Muscle of arm (tissue), 1 donor: ENCODE measurements at regions not wholly inside any gene's neighbourhood (a gene's known extent, or its start where the extent isn't known, plus 50 kb on each side); places are given as distances from the start of the nearest gene placed in this dataset.

Experiments
- DNase-seq: peaks from one replicate; pipeline ENCODE4 v3.0.0-alpha.2; 2013

- no peak for DNase-seq
These were observed 124.9 kb upstream of the MED13L start for GRCh38 chr12:116402163-116402939.

- DNase-seq = no peak
These were observed 126.1 kb upstream of the MED13L start for GRCh38 chr12:116403546-116403945.

DNA sequence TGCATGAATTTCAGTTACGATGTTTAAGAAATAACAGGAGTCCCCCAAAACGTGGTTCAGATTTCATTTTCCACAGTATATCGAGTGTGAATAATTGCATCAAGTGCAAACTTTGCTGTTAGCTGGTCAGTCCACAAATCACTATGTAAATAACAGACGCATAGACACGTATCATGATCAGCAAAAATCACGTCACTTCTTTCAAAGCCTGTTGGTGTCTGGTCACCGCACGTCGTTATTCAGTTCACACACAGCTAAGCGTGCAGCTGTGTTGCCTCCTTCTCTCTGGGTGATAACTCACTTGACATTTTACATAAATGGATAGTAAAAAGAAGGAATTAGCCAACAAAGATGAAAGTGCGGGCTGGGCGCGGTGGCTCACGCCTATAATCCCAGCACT lies 126.8 kb upstream of the MED13L start:
- no peak for DNase-seq

DNA sequence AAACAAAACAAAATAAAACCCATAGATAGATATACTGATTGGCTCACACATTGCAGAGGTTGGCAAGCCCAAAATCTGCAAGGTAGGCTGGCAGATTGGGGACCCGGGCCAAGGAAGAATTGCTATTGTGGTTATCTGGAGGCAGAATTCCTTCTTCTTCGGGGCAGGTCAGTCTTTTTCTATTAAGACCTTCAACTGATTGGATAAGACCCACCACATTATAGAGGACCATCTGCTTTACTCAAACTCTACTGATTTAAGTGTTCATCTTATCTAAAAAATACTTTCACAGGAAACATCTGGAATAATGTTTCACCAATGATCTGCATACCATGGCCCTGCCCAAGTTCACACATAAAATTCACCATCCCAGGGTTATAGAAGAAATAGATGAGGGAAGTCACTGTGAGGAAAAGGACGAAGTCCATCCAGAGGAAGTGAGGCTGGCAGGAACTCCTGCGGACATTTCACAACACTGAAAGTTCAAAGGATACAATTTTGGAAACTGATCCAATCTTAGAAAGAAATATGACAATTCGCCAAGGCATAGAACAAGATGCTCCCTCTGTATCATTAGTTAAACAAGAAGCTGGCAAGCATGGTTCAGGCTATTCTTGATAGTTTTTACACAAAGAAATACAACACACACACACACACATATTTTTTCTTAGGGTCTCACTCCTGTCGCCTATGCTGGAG lies 127.6 kb upstream of the MED13L start:
- no peak for DNase-seq

GRCh38 chr12:116406529-116406928 lies 129.0 kb upstream of the MED13L start:
- DNase-seq = peak; percentile 64

DNA sequence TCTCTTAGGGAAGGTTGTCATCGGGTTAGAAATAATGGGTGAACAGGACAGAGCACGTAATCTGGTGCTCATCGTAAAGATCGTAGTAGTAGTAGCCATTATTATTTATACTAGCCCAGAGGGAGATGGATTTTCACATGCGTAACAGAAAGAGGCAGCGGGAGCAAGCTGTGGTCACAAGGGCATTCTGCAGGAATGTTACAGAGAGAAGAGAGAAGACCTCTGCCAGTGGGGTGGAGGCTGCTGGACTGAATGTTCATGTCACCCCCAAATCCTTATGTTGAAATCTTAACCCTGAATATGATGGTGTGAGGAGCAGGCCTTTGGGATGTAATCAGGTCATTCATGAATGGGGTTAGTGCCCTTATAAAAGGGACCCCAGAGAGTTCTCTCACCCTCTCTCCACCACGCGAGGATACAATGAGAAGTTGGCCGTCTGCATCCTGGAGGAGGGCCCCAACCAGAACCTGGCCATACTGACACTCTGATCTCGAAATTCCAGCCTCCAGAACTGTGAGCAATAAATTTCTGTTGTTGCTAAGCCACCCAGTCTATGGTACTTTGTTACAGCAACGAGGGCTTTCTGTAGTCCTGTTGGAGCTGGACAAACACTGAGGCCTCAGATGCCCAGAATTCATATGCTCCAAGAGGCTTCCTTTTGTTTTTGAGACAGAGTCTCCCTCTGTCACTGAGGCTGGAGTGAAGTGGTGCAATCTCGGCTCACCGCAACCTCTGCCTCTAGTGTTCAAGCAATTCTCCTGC lies 131.2 kb upstream of the MED13L start:
- DNase-seq = no peak

GRCh38 chr12:116411977-116412376 lies 134.5 kb upstream of the MED13L start:
- DNase-seq = no peak

GRCh38 chr12:116414891-116415290 lies 137.4 kb upstream of the MED13L start:
- DNase-seq = no peak

GRCh38 chr12:116415408-116416108 lies 138.1 kb upstream of the MED13L start:
- DNase-seq = no peak

DNA sequence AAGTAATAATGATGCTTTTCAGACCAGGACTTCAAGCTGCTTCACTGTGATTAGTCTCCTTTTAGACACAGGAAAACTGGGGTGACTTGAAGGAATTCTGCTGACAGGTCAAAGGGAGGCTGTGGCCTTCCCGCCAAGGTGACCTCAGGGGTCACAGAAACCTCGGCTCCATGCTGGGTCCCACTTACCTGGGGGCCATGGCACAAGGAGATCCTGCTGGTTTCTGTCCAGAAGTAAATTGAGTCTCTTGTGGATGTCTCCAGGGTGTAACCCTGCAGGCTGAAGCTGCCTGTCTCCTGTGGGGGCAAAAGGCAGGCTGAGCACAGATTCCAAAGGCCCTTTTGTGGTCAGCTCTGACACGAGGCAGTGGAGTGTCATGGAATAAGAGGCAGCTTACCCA lies 138.7 kb upstream of the MED13L start:
- DNase-seq = no peak

GRCh38 chr12:116418551-116418950 lies 140.6 kb upstream of the MAP1LC3B2 start:
- no peak for DNase-seq

- no peak for DNase-seq
These were observed 138.8 kb upstream of the MAP1LC3B2 start for GRCh38 chr12:116420227-116420880.

DNA sequence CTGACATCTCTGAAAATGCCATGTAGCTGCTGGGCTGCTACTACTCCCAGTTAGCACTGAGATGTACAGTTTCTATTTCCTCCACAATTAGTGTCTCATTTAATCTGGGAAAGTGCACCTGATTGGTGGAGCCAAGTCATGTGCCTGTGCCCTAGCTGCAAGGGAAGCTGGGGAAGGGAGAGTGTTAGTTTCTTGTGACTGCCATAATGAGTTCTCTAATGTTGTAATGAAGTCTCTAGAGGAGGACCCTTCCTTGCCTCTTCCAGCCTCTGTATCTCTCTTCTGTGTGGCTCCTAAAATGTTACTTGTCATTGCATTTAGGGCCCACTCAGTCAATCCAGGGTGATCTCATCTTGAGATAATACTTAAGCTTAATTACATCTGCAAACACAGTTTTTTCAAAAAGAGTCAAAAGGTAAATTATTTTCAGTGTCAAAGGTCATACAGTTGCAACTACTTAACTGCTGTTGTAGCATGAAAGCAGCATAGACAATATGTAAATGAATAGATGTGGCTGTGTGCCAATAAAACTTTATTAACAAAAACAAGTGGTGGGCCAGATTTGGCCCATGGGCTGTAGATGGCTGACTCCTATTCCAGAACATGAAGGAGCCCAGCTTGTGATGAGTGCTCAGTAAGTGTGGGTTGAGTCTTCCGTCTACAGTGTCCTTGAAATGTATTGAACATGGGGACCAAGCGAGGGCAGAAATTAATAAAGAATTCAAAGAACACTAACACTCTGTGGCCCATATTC lies 137.2 kb upstream of the MAP1LC3B2 start:
- DNase-seq = no peak

DNA sequence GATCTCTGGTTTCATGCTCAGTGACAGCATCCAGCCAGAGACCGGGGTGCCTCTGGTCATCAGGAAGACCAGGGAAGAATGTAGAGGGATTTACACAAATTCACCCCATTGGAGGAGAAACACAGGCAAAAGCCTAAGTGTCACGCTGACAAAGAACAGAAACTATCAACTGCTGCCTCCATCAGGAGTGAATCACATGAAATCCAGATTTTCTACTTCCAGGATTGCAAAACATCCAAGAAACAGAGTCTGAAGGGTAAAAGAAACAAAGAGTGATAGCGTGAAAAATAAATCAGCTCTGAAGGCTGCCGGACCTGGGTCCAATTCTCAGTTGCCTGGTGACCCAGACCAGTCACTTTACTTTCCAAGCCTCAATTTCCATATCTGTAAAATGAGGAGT lies 136.1 kb upstream of the MAP1LC3B2 start:
- DNase-seq = no peak

DNA sequence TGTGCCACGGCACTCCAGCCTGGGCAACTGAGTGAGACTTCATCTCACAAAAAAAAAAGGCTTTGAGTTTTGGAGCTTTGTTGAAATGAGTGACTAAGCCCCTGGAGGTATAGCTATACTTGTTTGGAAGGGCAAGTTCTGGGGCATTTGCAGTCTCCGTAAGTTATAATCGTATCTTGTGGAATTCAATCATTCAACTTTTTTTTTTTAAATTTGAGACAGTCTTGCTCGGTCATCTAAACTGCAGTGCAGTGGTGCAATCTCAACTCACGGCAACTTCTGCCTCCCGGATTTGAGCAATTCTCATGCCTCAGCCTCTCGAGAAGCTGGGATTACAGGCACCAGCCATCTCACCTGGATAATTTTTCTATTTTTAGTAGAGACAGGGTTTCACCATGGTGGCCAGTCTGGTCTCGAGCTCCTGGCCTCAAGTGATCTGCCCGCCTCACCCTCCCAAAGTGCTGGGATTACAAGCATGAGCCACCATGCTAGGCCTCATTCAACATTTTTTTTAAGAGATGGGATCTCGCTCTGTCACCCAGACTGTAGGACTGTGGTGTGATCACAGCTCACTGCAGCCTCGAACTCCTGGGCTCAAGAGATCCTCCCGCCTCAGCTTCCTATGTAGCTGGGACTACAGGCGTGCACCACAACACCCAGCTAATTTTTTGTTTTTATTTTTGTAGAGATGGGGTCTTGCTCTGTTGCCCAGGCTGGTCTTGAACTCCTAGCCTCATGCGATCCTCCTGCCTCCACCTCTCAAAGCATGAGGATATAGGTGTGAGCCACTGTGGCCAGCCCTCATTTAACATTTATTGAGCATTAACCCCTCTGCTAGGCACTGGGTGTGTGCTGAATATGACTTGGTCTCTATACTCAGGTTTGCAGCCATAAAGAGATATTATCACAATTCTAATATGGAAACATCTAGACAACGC lies 133.7 kb upstream of the MAP1LC3B2 start:
- DNase-seq = no peak

DNA sequence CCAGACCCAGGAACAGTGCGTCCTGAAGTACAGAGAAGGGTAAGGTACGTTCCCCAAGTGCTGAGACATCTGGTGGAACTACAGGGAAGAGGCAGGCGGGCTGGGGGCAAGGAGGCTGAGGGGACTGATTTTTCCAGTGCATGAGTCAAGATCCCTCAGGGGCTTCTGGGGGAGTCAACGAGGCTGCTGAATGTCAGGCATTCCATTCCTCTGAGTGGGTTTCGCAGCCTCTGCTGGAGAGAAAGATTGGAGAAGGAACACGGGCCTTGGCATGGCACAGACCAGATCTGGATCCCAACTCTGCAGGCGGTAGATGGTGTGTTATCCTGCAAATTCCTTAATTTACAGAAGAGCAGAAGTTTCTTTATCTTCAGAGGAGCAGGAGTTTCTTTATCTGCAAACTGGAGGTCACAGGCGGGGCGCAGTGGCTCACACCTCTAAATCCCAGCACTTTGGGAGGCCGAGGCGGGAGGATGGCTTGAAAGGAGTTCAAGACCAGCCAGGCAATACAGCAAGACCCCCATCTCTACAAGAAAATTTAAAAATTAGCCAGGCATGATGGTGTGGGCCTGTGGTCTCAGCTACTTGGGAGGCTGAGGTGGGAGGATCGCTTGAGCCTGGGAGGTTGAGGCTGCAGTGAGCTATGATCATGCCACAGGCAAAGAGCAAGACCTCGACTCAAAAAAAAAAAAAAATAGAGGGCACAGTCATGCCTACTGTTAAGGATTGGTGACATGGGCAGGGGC lies 132.6 kb upstream of the MAP1LC3B2 start:
- DNase-seq = peak; percentile 77

- no peak for DNase-seq
These were observed 131.8 kb upstream of the MAP1LC3B2 start for GRCh38 chr12:116427200-116427930.

GRCh38 chr12:116429826-116430360 lies 129.3 kb upstream of the MAP1LC3B2 start:
- DNase-seq = no peak
